Spleen (tissue), 11 donors: ENCODE measurements at regions not wholly inside any gene's neighbourhood (a gene's known extent, or its start where the extent isn't known, plus 50 kb on each side); places are given as distances from the start of the nearest gene placed in this dataset.

Source experiments
- DNase-seq: peaks from one replicate; pipeline ENCODE4 v3.0.0-alpha.2; 2020
- H3K27ac ChIP-seq, 8 donors: fragments of 200-600 bp; sonication (generic) in 7 of 8; 1 replicate in 4 of 8; 2 replicates in 4 of 8; pipeline versions ENCODE4 v1.5.0 to v1.8.0; 2016 to 2021; ENCODE audit warnings: inconsistent platforms in 4 of 8, mild to moderate bottlenecking in 4 of 8, moderate library complexity in 1 of 8
- H3K27me3 ChIP-seq, 7 donors: fragments of 200-600 bp; sonication (generic) in 6 of 7; replicated peaks in 1 of 7; 1 replicate in 4 of 7; 2 replicates in 3 of 7; pipeline versions ENCODE4 v1.5.0 to v1.8.0; 2016 to 2021; ENCODE audit warnings: inconsistent platforms in 3 of 7, mild to moderate bottlenecking in 1 of 7
- H3K36me3 ChIP-seq, 6 donors: fragments of 200-600 bp; sonication (generic) in 5 of 6; 1 replicate in 4 of 6; 2 replicates in 2 of 6; pipeline versions ENCODE4 v1.5.0 to v1.8.0; 2016 to 2021; ENCODE audit warnings: inconsistent platforms in 2 of 6
- H3K4me1 ChIP-seq, 6 donors: fragments of 200-600 bp; sonication (generic) in 5 of 6; 1 replicate in 3 of 6; 2 replicates in 3 of 6; pipeline versions ENCODE4 v1.5.0 to v1.8.0; 2016 to 2021; ENCODE audit warnings: inconsistent platforms in 3 of 6
- H3K4me3 ChIP-seq, 8 donors: fragments of 200-600 bp; sonication (generic) in 7 of 8; 1 replicate in 4 of 8; 2 replicates in 4 of 8; pipeline versions ENCODE4 v1.5.0 to v1.8.0; 2016 to 2021; ENCODE audit warnings: inconsistent platforms in 4 of 8, mild to moderate bottlenecking in 4 of 8, moderate library complexity in 2 of 8
- H3K9me3 ChIP-seq, 8 donors: fragments of 200-600 bp; sonication (generic) in 7 of 8; 1 replicate in 4 of 8; 2 replicates in 4 of 8; pipeline versions ENCODE4 v1.5.0 to v1.8.0; 2016 to 2021; ENCODE audit warnings: inconsistent platforms in 4 of 8
- POLR2A ChIP-seq, 3 donors: fragments of 450-650 bp; IDR thresholded peaks; one replicate each; pipeline ENCODE4 v1.5.1; 2017; ENCODE audit warnings: antibody characterized with exemption in 3 of 3, mild to moderate bottlenecking in 1 of 3
- POLR2AphosphoS5 ChIP-seq, 3 donors: sonication (generic); formaldehyde crosslinking; IDR thresholded peaks; one replicate each; pipeline ENCODE4 v1.5.1; 2017; ENCODE audit warnings: antibody characterized with exemption in 3 of 3
- WGBS, 5 donors: extraction: QIAGEN DNeasy Blood & Tissue Kit in 3 of 5; methylation state at CpG; one replicate each; pipeline versions ENCODE4 v1.1.5 to v1.1.7; 2013 to 2018; 5-methylcytosine and 5-hydroxymethylcytosine counted together
- intact Hi-C: fragments of 100-400 bp; cut with DNase I; formaldehyde crosslinking; loops from one replicate; pipeline ENCODE4 v1.15.0; 2023; ENCODE audit warnings: low total_unique reads
- TF ChIP-seq, protein P1 (sequence below), 11 experiments: fragments of 200-600 bp in 7 of 11; fragments of 450-650 bp in 4 of 11; sonication (generic) in 4 of 11; IDR thresholded peaks in 8 of 11; conservative IDR thresholded peaks in 3 of 11; 1 replicate in 7 of 11; 2 replicates in 4 of 11; pipeline versions ENCODE4 v1.4.0 to v1.8.0; 2016 to 2021; ENCODE audit warnings: antibody characterized with exemption in 11 of 11, inconsistent platforms in 4 of 11, mild to moderate bottlenecking in 1 of 11
- donor health status: healthy with polysubstance abuse.
- donor health status: DM: no; HTN: no; CAD: no; lungs with moderate emphysema.
- donor health status: DM: no; HTN: no; CAD: no.
- donor health status: Bipolar disorder and iron deficiency.
- donor health status: healthy.
- donor health status: DM: no; HTN: no; CAD: no.
- donor health status: DM: yes; HTN: yes; CAD: no.

DNA sequence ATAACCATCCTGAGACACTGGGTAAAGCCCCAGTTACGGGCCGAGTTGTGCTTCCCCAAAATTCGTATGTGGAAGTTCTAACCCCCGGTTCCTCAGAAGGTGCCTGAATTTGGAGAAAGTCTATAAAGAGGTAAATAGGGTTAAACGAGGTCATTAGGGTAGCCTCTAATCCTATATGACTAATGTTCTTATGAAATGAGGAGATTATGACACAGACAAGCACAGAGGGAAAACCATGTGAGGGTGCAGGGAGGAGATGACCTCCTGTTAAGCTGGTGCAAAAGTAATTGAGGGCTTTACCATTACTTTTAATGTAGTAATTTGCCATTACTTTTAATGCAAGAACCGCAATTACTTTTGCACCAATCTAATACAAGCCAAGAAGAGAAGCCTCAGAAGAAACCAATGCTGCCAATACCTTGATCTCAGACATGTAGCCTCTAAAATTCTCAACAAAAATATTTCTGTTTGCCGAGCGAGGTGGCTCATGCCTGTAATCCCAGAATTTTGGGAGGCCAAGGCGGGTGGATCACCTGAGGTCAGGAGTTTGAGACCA is 260.8 kb downstream of the GPATCH2 start:
- Histone ChIP-seq H3K36me3 (no peaks in the 10 kb centered on the region), H3K4me3 (no peak overlapping the region), H3K27me3 (no peaks in the 10 kb centered on the region), H3K9me3 (peaks cover 0 to 26% (median 17%) of the 10 kb centered on the region in 8 donors), H3K27ac (no peak overlapping the region), H3K4me1 (no peaks in the 10 kb centered on the region)
- intact Hi-C loops: no loop called here
- no peak for DNase-seq
- WGBS, 5 donors: 65 to 84% (median 78%) methylated on average over 9 of the region's 9 CpGs
- TF ChIP-seq POLR2AphosphoS5 (IDR thresholded peaks at IDR 0.05) (no peak), POLR2A (IDR thresholded peaks at IDR 0.05) (no peak)
- TF ChIP-seq, protein P1, sequence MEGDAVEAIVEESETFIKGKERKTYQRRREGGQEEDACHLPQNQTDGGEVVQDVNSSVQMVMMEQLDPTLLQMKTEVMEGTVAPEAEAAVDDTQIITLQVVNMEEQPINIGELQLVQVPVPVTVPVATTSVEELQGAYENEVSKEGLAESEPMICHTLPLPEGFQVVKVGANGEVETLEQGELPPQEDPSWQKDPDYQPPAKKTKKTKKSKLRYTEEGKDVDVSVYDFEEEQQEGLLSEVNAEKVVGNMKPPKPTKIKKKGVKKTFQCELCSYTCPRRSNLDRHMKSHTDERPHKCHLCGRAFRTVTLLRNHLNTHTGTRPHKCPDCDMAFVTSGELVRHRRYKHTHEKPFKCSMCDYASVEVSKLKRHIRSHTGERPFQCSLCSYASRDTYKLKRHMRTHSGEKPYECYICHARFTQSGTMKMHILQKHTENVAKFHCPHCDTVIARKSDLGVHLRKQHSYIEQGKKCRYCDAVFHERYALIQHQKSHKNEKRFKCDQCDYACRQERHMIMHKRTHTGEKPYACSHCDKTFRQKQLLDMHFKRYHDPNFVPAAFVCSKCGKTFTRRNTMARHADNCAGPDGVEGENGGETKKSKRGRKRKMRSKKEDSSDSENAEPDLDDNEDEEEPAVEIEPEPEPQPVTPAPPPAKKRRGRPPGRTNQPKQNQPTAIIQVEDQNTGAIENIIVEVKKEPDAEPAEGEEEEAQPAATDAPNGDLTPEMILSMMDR (IDR thresholded peaks at IDR 0.05 in 8 of 11, conservative IDR thresholded peaks at IDR 0.05 in 3 of 11): no peak

DNA sequence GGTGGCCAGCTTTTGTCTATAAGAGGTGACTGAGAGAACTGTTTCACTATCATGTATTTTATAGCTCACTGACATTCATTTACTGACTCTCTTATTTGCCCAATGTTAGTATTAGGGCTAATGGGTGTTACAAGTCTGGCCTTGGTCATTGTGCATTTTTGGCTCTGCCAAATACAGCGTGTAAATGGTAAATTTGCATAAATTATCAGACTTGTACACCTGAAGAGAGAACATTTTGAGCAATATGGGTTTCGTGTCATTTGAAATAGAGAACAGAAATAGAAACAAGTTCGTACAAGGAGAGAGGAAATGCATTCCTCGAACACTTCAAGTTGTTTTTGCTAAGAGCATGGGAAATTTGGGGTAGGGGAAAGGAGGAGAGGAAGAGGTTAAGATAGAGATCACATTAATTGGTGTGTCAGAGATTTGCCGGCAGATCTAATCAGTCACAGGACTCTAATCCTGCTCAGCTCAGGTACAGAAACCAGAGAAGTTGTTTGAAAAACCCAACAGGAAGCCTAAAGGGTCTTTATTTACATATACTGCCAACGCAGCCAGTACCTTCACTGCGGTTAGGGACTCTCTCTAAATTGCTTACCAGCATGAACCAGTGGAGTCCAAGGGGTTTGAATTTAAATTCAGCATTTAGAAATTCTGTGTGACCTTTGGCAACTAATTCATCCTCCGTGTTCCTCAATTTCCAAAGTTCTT is 261.5 kb downstream of the GPATCH2 start:
- Histone ChIP-seq H3K4me3 (no peak overlapping the region), H3K27me3 (no peaks in the 10 kb centered on the region), H3K36me3 (no peaks in the 10 kb centered on the region), H3K27ac (no peak overlapping the region), H3K9me3 (peaks cover 0 to 25% (median 17%) of the 10 kb centered on the region in 8 donors), H3K4me1 (no peaks in the 10 kb centered on the region)
- TF ChIP-seq POLR2AphosphoS5 (IDR thresholded peaks at IDR 0.05): no peak
- TF ChIP-seq POLR2A (IDR thresholded peaks at IDR 0.05): no peak
- TF ChIP-seq, protein P1 (IDR thresholded peaks at IDR 0.05 in 8 of 11, conservative IDR thresholded peaks at IDR 0.05 in 3 of 11): no peak
- intact Hi-C loops: no loop called here
- WGBS, 5 donors: 16 to 29% (median 19%) methylated on average over 8 of the region's 8 CpGs
- no peak for DNase-seq

DNA sequence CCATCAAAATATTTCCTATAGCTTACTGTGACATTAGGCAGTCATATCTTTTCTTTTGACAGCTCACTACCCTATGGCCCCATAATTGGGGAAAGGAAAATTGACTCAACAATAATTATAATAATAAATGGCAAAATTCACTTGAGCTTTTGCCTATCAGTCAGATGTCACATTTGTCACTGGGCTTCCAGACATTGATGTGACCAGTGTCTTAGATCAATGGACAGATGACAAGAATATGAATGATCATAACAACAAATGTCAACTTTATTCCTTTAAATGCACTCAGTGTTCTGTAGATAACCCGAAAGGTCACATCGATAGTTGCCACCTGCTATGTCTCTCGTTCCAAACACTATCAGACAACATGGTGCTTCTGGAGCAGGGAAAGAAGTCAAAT is 266.7 kb downstream of the GPATCH2 start:
- intact Hi-C loops: no loop called here
- H3K27ac ChIP-seq: no peak overlapping the region
- H3K36me3 ChIP-seq: no peaks in the 10 kb centered on the region
- H3K4me1 ChIP-seq: no peaks in the 10 kb centered on the region
- 74 to 82% (median 80%) methylated on average over 3 of the region's 3 CpGs for WGBS, 5 donors
- H3K9me3 ChIP-seq: no peaks in the 10 kb centered on the region
- no peak for DNase-seq
- TF ChIP-seq POLR2A (IDR thresholded peaks at IDR 0.05) (no peak), POLR2AphosphoS5 (IDR thresholded peaks at IDR 0.05) (no peak)
- TF ChIP-seq, protein P1 (IDR thresholded peaks at IDR 0.05 in 8 of 11, conservative IDR thresholded peaks at IDR 0.05 in 3 of 11): no peak
- H3K4me3 ChIP-seq: no peak overlapping the region
- no peaks in the 10 kb centered on the region for H3K27me3 ChIP-seq

DNA sequence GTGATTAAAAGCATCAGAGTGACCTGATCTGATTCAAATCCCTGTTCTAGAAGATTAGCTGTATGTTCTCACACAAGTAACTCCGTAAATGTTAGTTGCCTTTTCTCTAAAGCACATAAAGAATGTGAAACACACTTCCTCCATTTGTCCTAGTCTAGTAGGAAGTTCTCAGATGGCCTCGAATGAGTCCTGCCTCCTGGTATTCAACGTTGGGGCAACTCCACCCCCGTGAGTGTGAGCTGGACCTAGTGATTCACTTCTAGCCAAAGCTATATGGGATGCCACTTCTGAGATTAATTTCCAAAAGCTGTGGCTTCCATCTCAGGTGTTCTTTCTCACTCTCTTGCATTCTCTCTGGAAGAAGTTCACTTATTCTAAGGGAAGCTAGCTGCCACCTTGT is 267.6 kb downstream of the GPATCH2 start:
- TF ChIP-seq POLR2A (IDR thresholded peaks at IDR 0.05): no peak
- no peak for TF ChIP-seq POLR2AphosphoS5 (IDR thresholded peaks at IDR 0.05)
- TF ChIP-seq, protein P1 (IDR thresholded peaks at IDR 0.05 in 8 of 11, conservative IDR thresholded peaks at IDR 0.05 in 3 of 11): no peak
- Histone ChIP-seq H3K36me3 (no peaks in the 10 kb centered on the region), H3K27me3 (no peaks in the 10 kb centered on the region), H3K4me3 (no peak overlapping the region), H3K27ac (no peak overlapping the region), H3K4me1 (no peaks in the 10 kb centered on the region), H3K9me3 (no peaks in the 10 kb centered on the region)
- DNase-seq: no peak
- WGBS, 5 donors: 23 to 45% (median 31%) methylated on average over 4 of the region's 4 CpGs
- intact Hi-C loops: no loop called here
